IPS DF 4.7 (cell line): ENCODE measurements at regions not wholly inside any gene's neighbourhood (a gene's known extent, or its start where the extent isn't known, plus 50 kb on each side); places are given as distances from the start of the nearest gene placed in this dataset.

Experiments used
- DNase-seq: peaks from one replicate; pipeline ENCODE4 v3.0.0-alpha.2; 2013; ENCODE audit warnings: low spot score; ENCODE audit errors: extremely low read depth

DNA sequence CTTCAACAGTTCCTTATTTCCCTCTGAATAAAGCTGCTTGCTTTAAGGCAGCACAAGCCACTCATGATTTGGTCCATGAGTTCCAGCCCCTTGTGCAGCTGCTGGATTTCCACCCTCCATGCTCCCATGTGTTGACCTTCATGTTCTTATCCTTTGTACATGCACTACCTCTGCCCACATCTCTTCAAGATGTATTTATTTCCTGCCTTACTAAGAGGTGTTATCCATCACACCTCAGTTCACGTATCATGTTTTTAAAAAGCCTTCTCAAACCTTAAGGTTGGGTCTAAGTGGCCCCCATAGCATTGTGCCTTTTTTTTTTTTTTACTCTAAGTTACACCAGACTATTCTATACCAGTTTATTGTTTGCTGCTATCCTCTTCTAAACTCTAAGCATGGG, 107.7 kb downstream of the SIPA1L2 start:
- DNase-seq: no peak

DNA sequence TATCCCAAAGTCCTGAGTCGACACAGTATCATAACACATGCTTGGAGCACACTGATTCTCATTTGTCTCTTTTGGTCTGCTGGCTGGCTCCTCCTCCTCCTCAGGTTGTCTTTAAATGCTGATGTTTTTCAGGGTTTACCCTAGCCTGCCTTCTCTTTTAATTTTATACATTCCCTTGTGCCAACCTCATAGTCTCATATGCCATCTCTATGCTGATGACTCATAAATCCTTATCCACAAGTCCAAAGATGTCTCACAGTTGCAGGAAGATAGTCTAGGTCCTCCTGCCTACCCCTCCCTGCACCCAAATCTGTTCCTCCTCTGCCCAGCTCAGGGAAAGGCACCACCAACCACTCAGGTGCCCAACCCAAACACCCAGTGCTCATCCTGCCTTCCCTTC, 108.3 kb downstream of the SIPA1L2 start:
- DNase-seq: no peak

DNA sequence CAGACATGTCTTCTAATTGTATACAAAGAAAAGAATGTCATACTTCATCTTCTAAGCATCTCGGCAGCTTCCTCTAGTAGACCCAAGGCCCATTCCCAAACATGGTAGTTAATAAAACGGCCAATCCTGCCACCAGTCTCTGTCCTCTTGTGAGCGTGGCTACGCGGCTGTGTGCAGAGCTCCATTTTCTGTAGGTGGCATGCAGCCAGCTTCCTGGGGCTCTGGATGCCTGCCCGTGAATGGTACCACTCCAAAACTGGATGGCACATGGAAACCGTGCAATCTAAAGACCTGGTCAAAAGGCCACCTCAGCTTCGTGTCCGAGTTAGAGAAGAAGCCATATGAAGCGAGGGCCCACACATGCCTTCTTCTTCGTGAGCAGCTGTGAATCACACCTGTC, 110.7 kb downstream of the SIPA1L2 start:
- DNase-seq: no peak

DNA sequence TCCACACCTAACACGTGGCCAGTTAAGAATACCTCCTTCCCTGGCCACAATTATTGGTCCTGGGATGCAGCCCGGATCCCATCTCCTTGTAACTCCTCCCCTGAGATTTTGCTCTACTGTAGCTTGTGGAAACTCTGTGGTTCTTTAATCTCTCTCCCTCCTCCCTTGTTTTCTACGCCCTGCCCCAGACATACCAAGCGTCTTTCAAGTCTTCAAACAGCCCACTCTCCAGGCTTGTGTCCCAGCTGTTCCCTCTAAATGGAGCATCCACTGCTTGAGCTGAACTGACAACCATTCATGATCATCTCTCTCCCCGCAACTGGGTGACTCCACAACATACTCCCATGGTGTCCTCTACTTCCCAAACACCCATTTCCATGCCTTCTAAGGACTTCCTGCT, 111.6 kb downstream of the SIPA1L2 start:
- no peak for DNase-seq

DNA sequence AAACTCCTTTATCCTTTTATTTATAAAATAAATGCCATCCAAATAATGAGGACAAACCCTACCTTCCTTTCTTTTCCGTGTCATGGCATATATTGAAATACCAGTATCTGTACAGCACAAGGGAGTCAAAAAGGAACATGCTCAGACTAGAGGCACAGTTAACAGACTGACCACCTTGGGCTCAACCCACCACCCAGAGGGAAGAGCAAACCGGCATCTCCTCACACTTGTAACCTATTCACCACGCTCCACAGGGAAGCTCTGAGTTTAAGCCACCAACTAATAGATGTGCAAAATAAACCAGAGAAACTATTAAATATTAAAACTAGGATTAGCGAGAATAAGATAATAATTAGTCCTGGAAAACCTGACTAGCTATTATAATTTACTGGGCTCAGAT, 112.7 kb downstream of the SIPA1L2 start:
- no peak for DNase-seq

DNA sequence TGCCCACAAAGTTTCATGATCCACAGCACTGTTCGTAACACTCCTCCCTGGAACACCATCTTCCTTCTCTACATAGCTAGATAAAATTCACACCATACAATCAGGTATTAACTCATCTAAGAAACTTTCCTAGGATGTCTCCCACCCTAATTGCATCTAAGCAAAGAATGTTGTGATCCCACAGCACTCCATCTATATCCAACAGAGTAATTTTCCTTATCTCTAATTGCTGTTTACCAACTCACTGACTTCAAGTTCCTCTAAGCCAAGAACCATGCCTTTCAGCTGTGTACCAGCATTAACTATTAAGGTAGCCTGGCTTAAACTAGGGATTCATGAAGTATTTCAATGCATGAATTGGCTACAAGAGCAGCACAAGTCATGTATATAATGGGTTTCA, 114.2 kb downstream of the SIPA1L2 start:
- no peak for DNase-seq

DNA sequence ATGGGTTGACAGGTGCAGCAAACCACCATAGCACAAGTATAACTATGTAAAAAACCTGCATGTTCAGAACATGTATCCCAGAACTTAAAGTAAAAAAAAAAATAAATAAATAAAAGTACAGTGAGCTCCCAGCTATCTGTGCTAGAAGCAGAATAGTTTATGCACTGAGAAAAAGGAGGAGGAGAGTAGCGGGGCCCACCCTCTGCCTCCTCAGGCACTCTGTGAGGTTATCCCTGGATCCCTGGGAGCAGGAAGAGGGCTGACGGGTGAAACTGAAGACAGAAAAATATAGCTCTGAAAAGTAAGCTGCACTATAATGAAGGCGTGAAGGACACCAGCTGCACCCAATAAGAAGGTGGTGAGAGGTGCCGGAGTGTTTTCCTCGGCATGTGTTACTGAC, 117.2 kb downstream of the SIPA1L2 start:
- DNase-seq: no peak

DNA sequence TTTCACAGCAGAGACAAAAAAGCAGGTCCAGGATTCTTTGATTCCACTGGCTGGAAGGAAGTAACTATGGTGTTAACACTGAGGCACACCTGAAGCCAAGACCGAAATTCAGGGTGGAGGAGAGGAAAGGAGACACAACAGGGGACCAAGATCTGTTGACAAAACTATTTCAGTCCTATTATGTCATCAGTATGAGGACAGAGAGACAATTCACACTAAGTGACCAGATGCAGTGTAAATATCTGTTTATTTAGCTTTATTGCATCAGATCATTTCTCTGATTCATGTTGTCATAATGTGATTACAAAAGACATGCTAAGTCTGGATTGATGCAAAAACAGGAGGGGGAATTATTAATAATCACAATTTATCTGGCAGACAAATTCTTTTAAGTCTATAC, 118.8 kb downstream of the SIPA1L2 start:
- DNase-seq: no peak

DNA sequence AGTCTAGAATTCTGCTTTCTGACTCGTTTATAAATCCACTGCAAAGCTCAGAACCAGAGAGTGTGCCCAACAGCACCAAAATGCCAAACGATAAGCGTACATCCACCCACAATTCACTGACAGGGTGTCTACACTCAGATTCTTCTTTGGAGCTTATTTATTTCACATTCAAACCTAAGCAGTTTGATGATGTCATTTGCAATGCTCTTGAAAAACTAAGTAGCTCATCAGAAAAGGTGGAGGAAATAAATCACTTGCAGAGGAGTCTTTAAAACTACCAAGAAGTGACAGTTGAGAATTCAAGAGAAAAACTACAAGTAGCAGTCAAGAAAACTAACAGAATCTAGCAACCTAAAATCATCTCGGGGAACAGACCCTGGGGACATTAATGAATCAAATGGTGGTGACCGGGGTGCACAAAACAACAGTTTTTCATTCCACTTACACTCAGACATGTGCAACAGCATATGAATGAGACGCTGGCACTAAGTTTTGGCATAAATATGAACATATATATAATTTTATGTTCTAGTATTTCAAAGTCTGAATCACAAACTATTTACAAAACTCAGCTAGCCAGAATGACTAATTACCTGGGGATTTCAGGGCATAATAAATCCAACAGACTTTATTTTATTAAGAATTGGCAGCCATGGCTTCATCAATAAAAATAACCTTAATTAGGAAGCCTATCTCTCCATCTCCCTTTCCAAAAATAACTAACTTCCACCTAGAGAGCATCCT, 119.4 kb downstream of the SIPA1L2 start:
- DNase-seq: no peak

DNA sequence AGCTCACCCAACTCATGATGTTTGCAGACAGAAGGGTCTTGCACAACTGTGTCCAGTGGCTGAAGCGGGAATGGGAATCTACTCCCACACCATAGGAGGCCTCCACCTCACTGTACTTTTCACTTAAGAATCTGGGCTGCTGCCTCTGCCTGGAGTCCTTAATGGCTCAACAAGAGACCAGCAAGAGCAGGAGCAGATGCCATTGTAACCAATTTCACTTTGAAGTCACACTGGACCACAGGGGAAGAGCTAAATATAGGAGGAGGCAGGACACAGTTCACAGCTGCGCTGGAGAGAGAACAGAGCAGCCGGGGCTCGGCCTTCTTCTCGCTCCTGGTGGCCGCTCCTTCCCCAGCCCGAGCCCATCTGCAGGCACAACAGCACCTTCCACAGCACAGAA, 120.4 kb downstream of the SIPA1L2 start:
- DNase-seq: no peak

DNA sequence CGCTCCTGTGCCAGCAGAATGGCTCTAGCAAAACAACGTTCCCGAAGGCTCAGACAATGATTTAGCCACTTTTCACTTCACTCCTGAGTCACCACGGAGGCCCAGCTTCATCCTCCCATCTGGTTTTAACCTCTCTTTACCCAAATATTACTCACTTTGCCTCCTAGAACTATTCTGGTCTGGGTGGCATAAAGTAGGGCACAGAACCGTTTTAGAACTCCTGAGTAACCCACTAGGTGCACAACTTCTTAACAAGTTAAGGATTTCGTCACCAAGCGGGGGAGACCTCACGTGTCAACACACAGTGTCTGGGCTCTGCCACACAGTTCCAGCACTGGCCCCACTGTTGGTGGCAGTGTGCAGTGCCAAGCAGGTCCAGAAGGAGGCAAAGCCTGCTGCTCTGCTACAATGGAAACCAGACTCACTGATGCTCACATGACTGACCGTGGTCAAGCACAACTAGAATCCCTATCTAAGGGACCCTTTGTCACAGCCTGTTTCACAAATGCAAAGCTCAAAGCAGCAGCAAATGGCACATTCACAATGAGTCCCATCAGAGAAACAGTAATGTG, 121.7 kb downstream of the SIPA1L2 start:
- no peak for DNase-seq

DNA sequence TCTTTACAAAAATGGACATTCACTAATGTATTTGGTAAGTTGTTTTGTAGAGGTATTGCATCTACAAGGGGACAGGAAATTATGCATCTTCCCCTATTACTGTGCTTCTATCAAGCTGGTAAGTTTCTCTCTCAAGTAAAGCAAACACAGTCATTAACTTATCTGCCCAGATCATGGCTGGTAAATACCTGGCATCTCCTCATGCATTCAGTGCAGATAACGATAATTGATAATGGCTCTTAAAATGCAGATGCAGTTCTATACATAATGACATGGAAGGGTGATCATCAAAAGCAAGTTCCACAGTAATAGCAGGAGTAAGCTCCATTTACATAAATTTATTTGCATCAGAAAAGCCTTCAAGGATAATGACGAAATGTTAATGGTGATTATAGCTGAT, 122.4 kb downstream of the SIPA1L2 start:
- no peak for DNase-seq

DNA sequence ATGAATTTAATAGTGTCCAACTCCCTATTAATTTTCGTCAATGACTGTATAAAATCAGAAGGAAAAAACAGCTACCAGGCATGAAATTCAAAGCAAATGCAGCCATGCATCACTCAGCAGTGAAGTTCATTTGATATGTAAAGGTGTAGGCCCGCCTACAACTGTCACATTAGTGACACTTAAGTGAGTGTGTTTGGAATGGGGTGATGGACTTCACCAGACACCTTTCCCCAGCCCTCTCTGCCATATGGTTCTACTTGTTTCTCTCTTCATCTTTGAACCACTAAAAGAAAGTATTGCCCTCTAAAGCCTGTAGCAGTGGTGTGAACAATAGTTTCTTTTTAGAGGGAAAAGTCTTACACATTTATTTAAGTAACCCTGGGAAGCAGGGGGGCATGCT, 124.0 kb downstream of the SIPA1L2 start:
- no peak for DNase-seq

DNA sequence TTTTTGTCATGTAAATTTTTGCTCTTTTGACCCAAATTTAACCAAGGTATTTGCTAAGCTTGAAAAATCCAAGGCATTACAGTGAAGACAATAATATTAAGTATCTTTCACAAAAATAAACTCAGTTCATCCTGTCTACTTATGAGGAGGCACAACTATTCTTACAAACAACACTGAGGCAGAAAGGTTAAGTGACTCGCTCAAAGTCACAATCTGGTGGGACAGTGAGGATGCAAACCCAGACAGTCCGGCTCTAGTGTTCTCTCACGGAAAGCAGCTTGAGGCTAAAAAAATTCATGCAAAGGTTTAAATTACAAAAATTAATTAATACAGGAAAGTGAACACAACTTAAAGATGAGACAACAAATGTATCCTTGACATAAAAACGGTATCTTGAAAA, 125.3 kb downstream of the SIPA1L2 start:
- DNase-seq: no peak

DNA sequence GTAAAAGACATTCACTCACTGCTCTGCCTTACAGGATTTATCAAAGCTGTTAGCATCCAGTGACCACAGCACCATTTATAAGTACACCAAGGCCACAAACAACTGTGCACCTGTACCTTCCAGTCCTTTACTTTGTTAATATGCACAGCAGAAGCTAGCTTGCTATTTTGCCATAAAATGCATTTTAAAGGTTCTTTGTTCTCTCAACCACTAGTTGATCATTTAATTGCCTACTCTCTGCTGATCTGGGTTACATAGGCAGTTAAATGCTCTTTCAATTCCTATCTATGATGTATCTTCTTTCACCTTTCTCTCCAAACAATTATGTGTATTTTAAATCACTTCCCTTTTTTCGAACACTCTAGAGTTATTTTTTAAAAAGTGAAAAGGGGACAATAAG, 126.4 kb downstream of the SIPA1L2 start:
- DNase-seq: no peak

DNA sequence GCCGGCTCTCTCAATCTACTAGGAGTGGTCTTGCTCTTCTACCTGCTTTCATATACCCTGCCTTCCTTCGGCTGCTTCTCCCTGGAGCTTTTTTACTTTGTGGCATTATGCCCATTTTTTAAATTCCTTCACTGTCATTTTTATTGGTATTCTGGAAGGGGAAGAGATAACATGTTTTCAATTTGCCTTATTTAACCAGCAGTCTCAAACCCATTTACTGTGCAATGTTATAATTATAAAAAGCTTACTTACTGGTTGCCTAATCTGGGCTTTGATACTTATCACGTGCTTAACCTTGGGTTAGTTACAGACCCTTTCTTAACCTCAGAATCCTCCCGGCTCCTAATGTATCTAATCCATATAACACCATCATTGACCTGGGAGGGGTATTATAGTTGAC, 128.1 kb downstream of the SIPA1L2 start:
- no peak for DNase-seq

DNA sequence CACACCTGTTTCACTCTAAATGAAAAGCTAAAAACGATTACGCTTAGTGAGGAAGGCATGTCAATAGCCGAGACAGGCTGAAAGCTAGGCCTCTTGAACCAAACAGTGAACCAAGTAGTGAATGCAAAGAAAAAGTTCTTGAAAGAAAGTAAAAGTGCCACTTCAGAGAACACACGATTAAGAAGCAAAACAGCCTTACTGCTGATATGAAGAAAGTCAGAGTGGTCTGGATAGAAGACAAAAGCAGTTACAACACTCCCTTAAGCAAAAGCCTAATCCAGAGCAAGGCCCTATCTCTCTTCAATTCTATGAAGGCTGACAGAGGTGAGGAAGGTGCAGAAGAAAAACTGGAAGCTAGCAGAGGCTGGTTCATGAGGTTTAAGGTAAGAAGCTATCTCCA, 130.7 kb downstream of the SIPA1L2 start:
- DNase-seq: no peak

DNA sequence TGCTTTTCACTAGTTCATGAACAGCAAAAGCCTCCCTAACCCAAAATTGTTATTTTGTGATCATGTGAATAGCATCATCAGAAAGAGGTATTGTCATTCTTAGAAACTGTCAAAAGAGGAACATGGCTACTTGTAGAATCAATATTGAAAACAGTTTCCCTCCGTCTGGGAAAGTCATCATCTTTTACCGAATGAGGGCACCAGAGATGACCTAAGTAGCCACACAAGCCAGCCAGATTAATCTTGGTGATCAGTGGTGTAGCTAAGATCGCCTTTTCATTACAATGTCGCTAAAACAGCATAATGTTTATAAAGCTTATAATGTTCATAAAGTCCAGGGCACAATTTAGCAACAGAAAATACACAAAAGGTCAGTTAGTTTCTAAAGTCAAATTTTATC, 136.1 kb downstream of the SIPA1L2 start:
- DNase-seq: no peak

DNA sequence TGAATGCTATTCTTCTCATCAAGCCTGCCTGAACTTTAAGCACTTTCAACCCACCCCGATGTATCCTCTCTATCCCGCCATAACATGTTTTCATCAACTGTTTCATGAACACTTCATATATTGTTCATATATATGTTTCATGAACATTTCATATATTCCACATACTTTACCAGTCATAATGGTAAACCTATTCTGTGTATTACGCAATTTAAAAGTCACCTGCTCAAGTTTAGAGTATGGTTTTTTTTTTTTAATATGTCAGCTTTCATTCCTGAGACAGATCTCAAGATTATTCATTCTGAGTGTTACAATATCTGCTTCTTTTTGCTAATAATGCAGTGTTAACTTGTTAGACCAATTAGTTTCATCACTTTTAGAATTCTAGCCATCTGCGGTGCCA, 140.7 kb downstream of the SIPA1L2 start:
- DNase-seq: no peak

DNA sequence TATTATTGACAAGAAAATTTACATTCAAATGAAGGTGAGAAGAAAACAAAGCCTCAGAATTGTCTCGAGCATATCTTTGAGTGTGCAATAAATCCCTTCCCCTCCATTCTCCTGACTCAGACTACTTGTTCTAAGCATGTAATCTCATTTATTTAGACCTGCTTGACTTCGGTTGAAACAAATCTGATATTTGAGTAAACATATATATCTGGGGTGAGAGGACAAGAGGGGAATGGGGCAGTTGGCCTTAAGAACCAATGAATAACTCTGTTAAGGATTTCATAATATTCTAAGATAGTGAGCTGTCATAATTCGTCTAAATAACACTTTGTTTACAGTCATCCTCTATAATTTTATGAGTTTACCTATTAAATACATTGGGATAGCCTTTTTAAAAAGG, 142.7 kb downstream of the SIPA1L2 start:
- DNase-seq: no peak

DNA sequence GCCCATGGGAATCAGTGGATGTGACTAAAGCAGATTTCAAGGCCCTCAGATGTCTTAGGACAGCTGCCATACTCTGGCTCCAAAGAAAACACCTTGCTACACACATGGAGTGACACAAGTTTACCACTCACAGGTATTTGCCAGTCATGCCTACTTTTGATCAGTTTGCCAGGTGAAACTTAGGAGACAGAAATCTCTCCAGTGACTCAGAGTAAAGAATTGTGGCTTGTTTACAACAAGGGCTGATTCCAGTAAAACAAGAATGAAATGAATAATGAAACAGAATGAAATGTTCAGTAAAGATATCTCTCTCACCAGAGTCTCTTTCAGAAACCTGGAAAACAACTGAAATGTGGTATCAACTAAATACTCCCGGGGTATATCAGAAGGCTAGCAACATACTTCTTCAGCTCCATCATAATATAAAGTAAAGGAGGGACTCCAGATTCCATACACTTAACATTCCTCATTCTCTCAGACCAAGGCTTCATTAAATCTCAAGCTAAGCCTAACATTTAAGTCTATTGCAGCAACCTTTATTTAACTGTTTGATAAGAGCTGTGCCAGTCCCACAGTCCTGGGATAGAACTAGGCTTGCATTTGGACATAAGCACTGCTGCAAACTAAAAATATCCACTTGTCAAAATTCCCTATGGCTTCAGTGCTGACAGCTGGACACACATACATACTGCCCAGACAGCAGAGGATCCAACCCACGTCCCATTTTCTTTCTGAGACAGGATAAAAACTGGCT, 143.3 kb downstream of the SIPA1L2 start:
- no peak for DNase-seq

DNA sequence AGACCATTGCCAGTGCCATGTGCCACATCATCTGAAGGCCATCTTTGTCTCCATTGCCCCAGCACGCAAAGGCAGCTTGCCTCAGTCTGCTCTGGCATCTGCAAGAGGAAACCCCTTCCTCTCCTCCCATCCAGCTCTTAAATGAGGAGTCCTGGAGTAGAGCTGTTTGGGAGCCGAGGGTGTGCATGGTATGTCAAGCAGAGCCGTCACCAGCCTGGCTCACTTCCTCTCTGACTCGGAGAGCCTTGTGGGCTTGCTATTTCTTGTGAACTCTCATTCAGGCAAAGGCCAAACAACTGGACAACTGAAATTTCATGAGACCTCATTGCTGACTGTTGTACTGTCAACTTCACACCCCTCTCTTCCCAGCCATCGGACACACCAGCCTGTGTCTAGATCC, 143.9 kb downstream of the SIPA1L2 start:
- no peak for DNase-seq

DNA sequence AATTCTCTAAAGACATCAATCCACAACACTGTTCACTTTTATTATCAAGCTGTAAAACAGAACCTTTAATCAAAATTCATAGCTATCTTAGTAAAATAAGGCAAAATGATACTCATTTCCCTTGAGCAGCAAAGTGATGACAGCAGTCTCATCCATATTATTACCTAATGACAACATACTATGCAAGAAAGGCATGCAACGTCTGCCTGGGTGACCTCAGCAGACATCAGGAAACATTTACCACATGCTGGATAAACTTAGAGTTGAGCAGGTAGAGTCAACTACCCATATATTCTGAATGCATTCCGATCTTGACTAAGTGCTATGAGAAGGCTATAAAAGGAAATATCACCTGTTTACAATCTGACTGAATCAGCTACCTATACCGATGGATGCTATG, 145.1 kb downstream of the SIPA1L2 start:
- no peak for DNase-seq
